HEK293T (cell line): ENCODE measurements at regions not wholly inside any gene's neighbourhood (a gene's known extent, or its start where the extent isn't known, plus 50 kb on each side); places are given as distances from the start of the nearest gene placed in this dataset.

Experiments used
- CTCF ChIA-PET: fragments of 350-600 bp; formaldehyde crosslinking; extraction: SDS; loops from one replicate; lab custom pipeline; 2021; ENCODE audit warnings: antibody characterized with exemption, inconsistent platforms; lab: Yijun Ruan, JAX
- POLR2A ChIA-PET: fragments of 350-600 bp; formaldehyde crosslinking; extraction: SDS; loops from one replicate; lab custom pipeline; 2020; ENCODE audit warnings: antibody characterized with exemption, inconsistent platforms; lab: Yijun Ruan, JAX
- DNase-seq: peaks from one replicate; pipeline ENCODE4 v3.0.0; 2012; ENCODE audit warnings: mixed read lengths; ENCODE audit errors: extremely low spot score
- ARNT ChIP-seq: fragments of 450-650 bp; IDR thresholded peaks from 2 replicates; pipeline ENCODE4 v1.6.1; 2017; ENCODE audit warnings: mild to moderate bottlenecking
- BHLHE40 ChIP-seq: fragments of 450-650 bp; IDR thresholded peaks from 2 replicates; pipeline ENCODE4 v1.6.1; 2016; ENCODE audit warnings: mild to moderate bottlenecking, moderate library complexity, borderline replicate concordance
- CTBP1 ChIP-seq: fragments of 450-650 bp; IDR thresholded peaks from 2 replicates; pipeline ENCODE4 v1.6.1; 2016; ENCODE audit warnings: borderline replicate concordance
- ELF4 ChIP-seq: fragments of 450-650 bp; IDR thresholded peaks from 2 replicates; pipeline ENCODE4 v1.6.1; 2017; ENCODE audit warnings: antibody characterized with exemption
- FOXA1 ChIP-seq: fragments of 450-650 bp; IDR thresholded peaks from 2 replicates; pipeline ENCODE4 v1.6.1; 2016; ENCODE audit warnings: mild to moderate bottlenecking
- FOXK2 ChIP-seq: fragments of 450-650 bp; IDR thresholded peaks from 2 replicates; pipeline ENCODE4 v1.6.1; 2016; ENCODE audit warnings: mild to moderate bottlenecking
- FOXM1 ChIP-seq: fragments of 450-650 bp; IDR thresholded peaks from 2 replicates; pipeline ENCODE4 v1.6.1; 2017; ENCODE audit warnings: mild to moderate bottlenecking, borderline replicate concordance
- HDGF ChIP-seq: fragments of 450-650 bp; IDR thresholded peaks from 2 replicates; pipeline ENCODE4 v1.6.1; 2017; ENCODE audit warnings: antibody characterized with exemption, borderline replicate concordance
- L3MBTL2 ChIP-seq: fragments of 450-650 bp; conservative IDR thresholded peaks from 2 replicates; pipeline ENCODE4 v1.6.1; 2016; ENCODE audit warnings: mild to moderate bottlenecking
- LEF1 ChIP-seq: fragments of 450-650 bp; IDR thresholded peaks from 2 replicates; pipeline ENCODE4 v1.6.1; 2017; ENCODE audit warnings: mild to moderate bottlenecking, borderline replicate concordance
- NFRKB ChIP-seq: fragments of 450-650 bp; IDR thresholded peaks from 2 replicates; pipeline ENCODE4 v1.6.1; 2016; ENCODE audit warnings: mild to moderate bottlenecking, moderate library complexity
- SP1 ChIP-seq: fragments of 450-650 bp; IDR thresholded peaks from 2 replicates; pipeline ENCODE4 v1.6.1; 2017
- SUZ12 ChIP-seq: fragments of 450-650 bp; IDR thresholded peaks from 2 replicates; pipeline ENCODE4 v1.6.1; 2016; ENCODE audit warnings: mild to moderate bottlenecking
- TARDBP ChIP-seq: fragments of 450-650 bp; IDR thresholded peaks from 2 replicates; pipeline ENCODE4 v1.6.1; 2016
- ZNF384 ChIP-seq: fragments of 450-650 bp; IDR thresholded peaks from 2 replicates; pipeline ENCODE4 v1.6.1; 2016
- TF ChIP-seq, protein P1 (sequence below): fragments of 450-650 bp; IDR thresholded peaks from 2 replicates; pipeline ENCODE4 v1.6.1; 2016

DNA sequence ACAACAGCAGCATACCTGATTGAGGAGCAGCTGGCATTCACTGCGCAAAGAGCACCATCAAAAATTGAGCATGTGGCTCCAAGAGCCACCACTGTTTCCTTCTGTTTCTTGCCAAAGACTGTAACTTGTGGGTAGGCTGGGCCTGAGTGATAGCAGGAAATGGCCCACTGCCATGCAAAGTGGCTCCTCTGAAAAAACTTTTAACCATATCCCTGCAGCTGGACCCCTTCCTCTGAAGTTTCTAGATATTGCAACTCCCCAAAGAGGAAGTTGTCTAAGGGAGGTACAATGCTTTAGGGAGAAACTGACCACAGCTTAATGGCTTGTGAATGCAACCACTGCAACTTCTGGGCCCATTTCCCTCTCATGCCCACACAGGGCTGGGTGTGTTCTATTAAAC lies 355.4 kb upstream of the PDE4D start:
- CTCF ChIA-PET: no interaction called here
- POLR2A ChIA-PET: no interaction called here

DNA sequence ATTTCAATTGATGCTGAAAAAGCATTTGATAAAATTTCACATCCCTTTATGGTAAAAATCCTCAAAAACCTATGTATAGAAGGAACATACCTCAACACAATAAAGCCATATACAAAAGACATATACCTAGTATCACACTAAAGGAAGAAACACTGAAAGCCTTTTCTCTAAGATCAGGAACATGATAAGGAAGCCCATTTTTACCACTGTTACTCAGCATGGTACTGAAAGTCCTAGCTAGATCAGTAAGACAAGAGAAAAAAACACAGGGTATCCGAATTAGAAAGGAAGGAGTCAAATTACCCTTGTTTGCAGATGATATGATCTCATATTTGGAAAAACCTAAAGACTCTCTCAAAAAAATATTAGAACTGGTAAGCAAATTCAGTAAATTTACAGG lies 350.2 kb upstream of the PDE4D start:
- ChIA-PET CTCF (no interaction called here), POLR2A (no interaction called here)
- TF ChIP-seq FOXA1 (no peak), ELF4 (no peak), SUZ12 (no peak), ARNT (no peak), TARDBP (no peak), FOXM1 (no peak), HDGF (no peak), SP1 (no peak), FOXK2 (no peak), LEF1 (no peak), BHLHE40 (no peak), CTBP1 (no peak), NFRKB (no peak), L3MBTL2 (no peak), ZNF384 (no peak)
- TF ChIP-seq, protein P1, sequence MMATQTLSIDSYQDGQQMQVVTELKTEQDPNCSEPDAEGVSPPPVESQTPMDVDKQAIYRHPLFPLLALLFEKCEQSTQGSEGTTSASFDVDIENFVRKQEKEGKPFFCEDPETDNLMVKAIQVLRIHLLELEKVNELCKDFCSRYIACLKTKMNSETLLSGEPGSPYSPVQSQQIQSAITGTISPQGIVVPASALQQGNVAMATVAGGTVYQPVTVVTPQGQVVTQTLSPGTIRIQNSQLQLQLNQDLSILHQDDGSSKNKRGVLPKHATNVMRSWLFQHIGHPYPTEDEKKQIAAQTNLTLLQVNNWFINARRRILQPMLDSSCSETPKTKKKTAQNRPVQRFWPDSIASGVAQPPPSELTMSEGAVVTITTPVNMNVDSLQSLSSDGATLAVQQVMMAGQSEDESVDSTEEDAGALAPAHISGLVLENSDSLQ: no peak
- no peak for DNase-seq

More for the DNA sequence above, 355.4 kb upstream of the PDE4D start:
- DNase-seq: no peak
- TF ChIP-seq FOXM1: no peak
- TF ChIP-seq TARDBP: no peak

DNA sequence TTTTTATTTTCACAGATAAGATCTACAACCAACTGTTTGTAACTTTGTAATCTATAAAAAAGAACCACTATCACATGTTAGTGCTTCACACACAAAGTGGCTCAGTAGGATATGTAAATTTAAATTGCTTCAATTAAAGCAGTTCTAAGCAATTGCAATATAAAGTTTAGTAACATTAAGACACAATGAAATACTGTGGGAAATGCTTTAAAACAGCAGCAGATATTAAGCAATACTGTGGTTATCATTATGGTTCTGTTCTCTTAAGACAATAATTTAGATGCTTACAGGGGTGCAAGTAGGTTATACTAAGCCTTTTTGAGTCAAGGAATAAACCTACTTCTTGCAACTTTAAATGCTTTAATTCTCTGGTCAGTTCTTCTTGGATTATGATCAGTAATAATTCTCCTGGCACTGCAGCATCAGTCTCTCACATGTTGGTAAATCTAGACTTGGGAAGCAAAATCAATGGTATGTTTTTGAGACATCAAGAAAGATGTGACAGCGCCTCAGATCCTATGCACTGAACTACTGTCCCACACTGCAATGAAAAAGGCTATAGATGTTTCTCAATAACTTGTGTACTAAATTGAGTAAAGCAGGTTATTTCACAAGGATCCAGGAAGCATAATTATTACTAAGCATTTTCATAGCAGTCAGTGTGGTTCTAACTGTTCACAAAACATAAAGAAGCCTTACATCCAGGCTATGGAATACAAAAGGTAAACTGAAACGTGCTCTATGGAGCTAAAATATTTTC lies 338.7 kb upstream of the PDE4D start:
- TF ChIP-seq FOXM1 (no peak), ARNT (no peak), CTBP1 (no peak), ZNF384 (no peak), HDGF (no peak), SP1 (no peak), SUZ12 (no peak), LEF1 (no peak), FOXA1 (no peak), FOXK2 (no peak), ELF4 (no peak), BHLHE40 (no peak), NFRKB (no peak), TARDBP (no peak), L3MBTL2 (no peak)
- TF ChIP-seq, protein P1: no peak
- ChIA-PET CTCF (no interaction called here), POLR2A (no interaction called here)
- no peak for DNase-seq

DNA sequence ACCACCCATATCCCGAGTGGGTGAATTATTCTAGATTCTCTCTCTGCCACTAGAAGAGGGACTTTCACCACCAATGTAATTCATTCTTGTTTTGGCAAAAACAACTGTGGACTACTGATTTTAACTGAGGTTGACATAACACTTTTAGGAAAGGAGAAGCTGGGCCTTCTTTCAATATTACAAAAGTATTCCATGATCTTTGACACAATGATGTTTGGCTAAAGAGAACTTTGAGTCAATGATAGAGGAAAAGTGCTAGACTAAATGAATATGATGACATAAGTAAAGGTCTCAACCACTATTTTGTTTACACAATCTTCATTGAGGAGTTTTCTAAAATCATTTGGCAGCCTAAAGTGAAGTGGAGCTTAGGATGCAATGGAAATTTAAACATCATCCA lies 336.9 kb upstream of the PDE4D start:
- no peak for DNase-seq
- ChIA-PET CTCF (no interaction called here), POLR2A (no interaction called here)
- TF ChIP-seq FOXM1 (no peak), L3MBTL2 (no peak), ELF4 (no peak), BHLHE40 (no peak), TARDBP (no peak), FOXK2 (no peak), ARNT (no peak), CTBP1 (no peak), SUZ12 (no peak), NFRKB (no peak), HDGF (no peak), SP1 (no peak), LEF1 (no peak), ZNF384 (no peak), FOXA1 (no peak)
- TF ChIP-seq, protein P1: no peak

DNA sequence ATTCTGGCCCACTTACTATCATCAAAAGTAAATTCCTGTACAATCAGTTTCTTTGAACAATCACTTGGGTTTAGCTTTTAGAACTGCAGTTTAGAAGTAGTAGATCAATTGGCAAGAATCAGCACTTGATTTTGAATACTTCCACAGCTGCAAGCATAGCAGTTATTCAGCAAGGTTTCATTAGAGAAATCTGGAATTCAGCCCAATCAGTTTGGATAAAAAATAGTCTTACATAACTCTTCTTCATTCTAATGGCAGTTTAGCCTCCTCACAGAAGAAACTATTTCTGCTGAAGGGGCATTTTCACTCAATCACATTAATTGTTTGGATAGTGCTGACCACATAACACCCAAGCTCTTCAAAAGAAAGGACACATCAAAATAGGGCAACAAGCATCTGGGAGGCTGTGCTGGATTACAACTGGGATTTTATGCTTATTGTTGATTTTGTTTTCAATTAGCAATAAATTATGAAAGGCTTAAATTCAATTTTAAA lies 336.2 kb upstream of the PDE4D start:
- no peak for DNase-seq
- CTCF ChIA-PET: no interaction called here
- TF ChIP-seq ELF4 (no peak), BHLHE40 (no peak), HDGF (no peak), ZNF384 (no peak)
- TF ChIP-seq, protein P1: no peak
- POLR2A ChIA-PET: no interaction called here
